ENCODE measurements at regions not wholly inside any gene's neighbourhood (a gene's known extent, or its start where the extent isn't known, plus 50 kb on each side); places are given as distances from the start of the nearest gene placed in this dataset.

DNA sequence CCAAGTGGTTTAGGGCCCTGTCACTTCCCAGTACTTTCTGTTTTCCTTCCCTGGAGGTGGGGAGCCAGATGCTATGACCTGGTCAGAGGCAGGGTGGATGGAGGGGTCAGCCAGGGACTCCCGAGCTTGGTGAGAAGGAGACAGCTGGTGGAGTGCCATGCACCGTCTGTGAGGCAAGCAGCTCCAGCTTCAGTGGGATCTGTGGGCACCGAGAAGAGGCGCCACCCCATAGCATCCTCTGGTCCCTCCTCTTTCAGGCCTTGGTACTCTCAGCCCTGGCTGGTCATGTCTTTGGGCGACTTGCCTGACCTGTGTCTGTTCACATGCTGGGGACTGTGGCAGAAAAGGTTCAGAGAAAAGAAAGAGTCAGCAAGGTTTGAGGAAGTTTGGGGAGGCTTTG, 299.3 kb upstream of the N4BP1 start:
- Mint-ChIP-seq H3K4me1 (ENCODE audit: low read depth, unreplicated experiment) (peaks cover 3% of the 10 kb centered on the region), H3K4me3 (ENCODE audit: unreplicated experiment) (no peak overlapping the region), H3K27me3 (ENCODE audit: unreplicated experiment) (no peaks in the 10 kb centered on the region), H3K36me3 (ENCODE audit: unreplicated experiment) (no peaks in the 10 kb centered on the region), H3K9me3 (ENCODE audit: unreplicated experiment) (peaks cover 2% of the 10 kb centered on the region), H3K27ac (ENCODE audit: unreplicated experiment) (no peak overlapping the region)
- DNase-seq: no peak
- TF ChIP-seq, protein P1, sequence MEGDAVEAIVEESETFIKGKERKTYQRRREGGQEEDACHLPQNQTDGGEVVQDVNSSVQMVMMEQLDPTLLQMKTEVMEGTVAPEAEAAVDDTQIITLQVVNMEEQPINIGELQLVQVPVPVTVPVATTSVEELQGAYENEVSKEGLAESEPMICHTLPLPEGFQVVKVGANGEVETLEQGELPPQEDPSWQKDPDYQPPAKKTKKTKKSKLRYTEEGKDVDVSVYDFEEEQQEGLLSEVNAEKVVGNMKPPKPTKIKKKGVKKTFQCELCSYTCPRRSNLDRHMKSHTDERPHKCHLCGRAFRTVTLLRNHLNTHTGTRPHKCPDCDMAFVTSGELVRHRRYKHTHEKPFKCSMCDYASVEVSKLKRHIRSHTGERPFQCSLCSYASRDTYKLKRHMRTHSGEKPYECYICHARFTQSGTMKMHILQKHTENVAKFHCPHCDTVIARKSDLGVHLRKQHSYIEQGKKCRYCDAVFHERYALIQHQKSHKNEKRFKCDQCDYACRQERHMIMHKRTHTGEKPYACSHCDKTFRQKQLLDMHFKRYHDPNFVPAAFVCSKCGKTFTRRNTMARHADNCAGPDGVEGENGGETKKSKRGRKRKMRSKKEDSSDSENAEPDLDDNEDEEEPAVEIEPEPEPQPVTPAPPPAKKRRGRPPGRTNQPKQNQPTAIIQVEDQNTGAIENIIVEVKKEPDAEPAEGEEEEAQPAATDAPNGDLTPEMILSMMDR (IDR thresholded peaks at IDR 0.05; ENCODE audit: partially characterized antibody, unreplicated experiment): no peak

- peaks cover 2% of the 10 kb centered on the region for H3K9me3 Mint-ChIP-seq (ENCODE audit: unreplicated experiment)
- peaks cover 2% of the 10 kb centered on the region for H3K4me1 Mint-ChIP-seq (ENCODE audit: low read depth, unreplicated experiment)
- no peak for DNase-seq
- TF ChIP-seq, protein P1 (IDR thresholded peaks at IDR 0.05; ENCODE audit: partially characterized antibody, unreplicated experiment): no peak
- no peak overlapping the region for H3K4me3 Mint-ChIP-seq (ENCODE audit: unreplicated experiment)
- H3K36me3 Mint-ChIP-seq (ENCODE audit: unreplicated experiment): no peaks in the 10 kb centered on the region
- H3K27ac Mint-ChIP-seq (ENCODE audit: unreplicated experiment): no peak overlapping the region
- peaks cover 2% of the 10 kb centered on the region for H3K27me3 Mint-ChIP-seq (ENCODE audit: unreplicated experiment)
These were observed 298.1 kb upstream of the N4BP1 start for GRCh38 chr16:48907906-48908634.

- Mint-ChIP-seq H3K27ac (ENCODE audit: unreplicated experiment) (no peak overlapping the region), H3K4me3 (ENCODE audit: unreplicated experiment) (no peak overlapping the region), H3K4me1 (ENCODE audit: low read depth, unreplicated experiment) (peaks cover 12% of the 10 kb centered on the region), H3K27me3 (ENCODE audit: unreplicated experiment) (peaks cover 7% of the 10 kb centered on the region), H3K9me3 (ENCODE audit: unreplicated experiment) (peaks cover 2% of the 10 kb centered on the region), H3K36me3 (ENCODE audit: unreplicated experiment) (no peaks in the 10 kb centered on the region)
- TF ChIP-seq, protein P1 (IDR thresholded peaks at IDR 0.05; ENCODE audit: partially characterized antibody, unreplicated experiment): no peak
- DNase-seq: no peak
These were observed 295.9 kb upstream of the N4BP1 start for GRCh38 chr16:48905632-48906505.

GRCh38 chr16:48904333-48904732, 294.4 kb upstream of the N4BP1 start:
- peaks cover 12% of the 10 kb centered on the region for H3K4me1 Mint-ChIP-seq (ENCODE audit: low read depth, unreplicated experiment)
- no peak overlapping the region for H3K27ac Mint-ChIP-seq (ENCODE audit: unreplicated experiment)
- H3K9me3 Mint-ChIP-seq (ENCODE audit: unreplicated experiment): peaks cover 2% of the 10 kb centered on the region
- no peak overlapping the region for H3K4me3 Mint-ChIP-seq (ENCODE audit: unreplicated experiment)
- TF ChIP-seq, protein P1 (IDR thresholded peaks at IDR 0.05; ENCODE audit: partially characterized antibody, unreplicated experiment): no peak
- no peaks in the 10 kb centered on the region for H3K36me3 Mint-ChIP-seq (ENCODE audit: unreplicated experiment)
- H3K27me3 Mint-ChIP-seq (ENCODE audit: unreplicated experiment): peaks cover 7% of the 10 kb centered on the region
- no peak for DNase-seq

DNA sequence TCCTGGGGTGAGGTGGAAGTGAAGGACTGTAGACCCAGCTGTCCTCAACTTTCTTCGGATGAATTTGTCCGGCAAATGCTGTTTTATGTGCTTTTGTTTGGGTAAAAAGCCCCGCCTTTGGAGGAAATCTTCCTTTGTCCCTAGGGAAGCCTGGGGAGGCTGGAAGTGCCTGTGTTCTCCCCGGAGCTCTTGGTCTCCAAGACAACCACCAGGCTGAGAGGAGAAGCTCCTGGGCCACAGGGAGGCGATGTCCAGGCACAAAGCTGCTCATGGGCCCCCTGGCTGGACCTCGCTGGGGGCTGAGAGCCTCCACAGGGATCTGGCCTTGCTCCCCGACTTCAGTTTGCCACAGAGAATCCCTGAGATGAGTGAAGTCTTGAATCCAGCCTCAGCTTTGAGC, 293.1 kb upstream of the N4BP1 start:
- H3K9me3 Mint-ChIP-seq (ENCODE audit: unreplicated experiment): no peaks in the 10 kb centered on the region
- peaks cover 7% of the 10 kb centered on the region for H3K27me3 Mint-ChIP-seq (ENCODE audit: unreplicated experiment)
- H3K4me3 Mint-ChIP-seq (ENCODE audit: unreplicated experiment): peak overlapping the region; percentile 41
- H3K36me3 Mint-ChIP-seq (ENCODE audit: unreplicated experiment): no peaks in the 10 kb centered on the region
- H3K4me1 Mint-ChIP-seq (ENCODE audit: low read depth, unreplicated experiment): peaks cover 15% of the 10 kb centered on the region
- no peak overlapping the region for H3K27ac Mint-ChIP-seq (ENCODE audit: unreplicated experiment)
- TF ChIP-seq, protein P1 (IDR thresholded peaks at IDR 0.05; ENCODE audit: partially characterized antibody, unreplicated experiment): no peak
- DNase-seq: peak; percentile 37

Measured in glutamatergic neuron (in vitro differentiated cells).